HFFc6 (cell line): ENCODE measurements at regions not wholly inside any gene's neighbourhood (a gene's known extent, or its start where the extent isn't known, plus 50 kb on each side); places are given as distances from the start of the nearest gene placed in this dataset.
"Not testable (repeated sequence)": the region's sequence is repeated elsewhere in the genome, so short reads cannot be mapped to it uniquely, and the experiment has no call there.

Experiments
- DNase-seq: peaks from one replicate; pipeline ENCODE4 v3.0.0-alpha.2; 2018
- H3K27ac Mint-ChIP-seq: 2 replicates; pipeline ENCODE4 v1.8.0; 2020; ENCODE audit warnings: mild to moderate bottlenecking, mixed read lengths
- H3K27me3 Mint-ChIP-seq: 2 replicates; pipeline ENCODE4 v1.8.0; 2021; ENCODE audit warnings: mild to moderate bottlenecking, moderate library complexity, mixed read lengths; ENCODE audit not compliant: insufficient read depth
- H3K36me3 Mint-ChIP-seq: 2 replicates; pipeline ENCODE4 v1.8.0; 2021; ENCODE audit warnings: low read depth, mixed read lengths
- H3K4me1 Mint-ChIP-seq: 2 replicates; pipeline ENCODE4 v1.8.0; 2020; ENCODE audit warnings: low read depth, mixed read lengths
- H3K4me3 Mint-ChIP-seq: 2 replicates; pipeline ENCODE4 v1.8.0; 2020; ENCODE audit warnings: mild to moderate bottlenecking, moderate library complexity, mixed read lengths
- H3K9me3 Mint-ChIP-seq: 2 replicates; pipeline ENCODE4 v1.8.0; 2020; ENCODE audit warnings: mild to moderate bottlenecking, mixed read lengths
- CTCF ChIP-seq: fragments of 200-600 bp; sonication (generic); IDR thresholded peaks from 2 replicates; pipeline ENCODE4 v1.5.0; 2021; ENCODE audit warnings: antibody characterized with exemption, mild to moderate bottlenecking

- no peaks in the 10 kb centered on the region for H3K27me3 Mint-ChIP-seq
- no peak for TF ChIP-seq CTCF
- H3K9me3 Mint-ChIP-seq = peaks cover 40% of the 10 kb centered on the region
- H3K4me3 Mint-ChIP-seq = no peak overlapping the region
- no peak for DNase-seq
- H3K4me1 Mint-ChIP-seq = no peaks in the 10 kb centered on the region
- H3K27ac Mint-ChIP-seq = no peak overlapping the region
- H3K36me3 Mint-ChIP-seq = no peaks in the 10 kb centered on the region
Measured at GRCh38 chr5:106401561-106401960, 1269.2 kb downstream of the EFNA5 start.

- Mint-ChIP-seq H3K27ac (no peak overlapping the region), H3K27me3 (no peaks in the 10 kb centered on the region), H3K9me3 (peaks cover 41% of the 10 kb centered on the region), H3K36me3 (no peaks in the 10 kb centered on the region), H3K4me3 (no peak overlapping the region), H3K4me1 (no peaks in the 10 kb centered on the region)
- TF ChIP-seq CTCF = no peak
- no peak for DNase-seq
Measured at GRCh38 chr5:106399391-106399790, 1271.3 kb downstream of the EFNA5 start.

GRCh38 chr5:106397700-106398099, 1273.0 kb downstream of the EFNA5 start:
- H3K9me3 Mint-ChIP-seq = peaks cover 37% of the 10 kb centered on the region
- H3K4me3 Mint-ChIP-seq = no peak overlapping the region
- no peaks in the 10 kb centered on the region for H3K27me3 Mint-ChIP-seq
- no peak for TF ChIP-seq CTCF
- no peak for DNase-seq
- no peak overlapping the region for H3K27ac Mint-ChIP-seq
- no peaks in the 10 kb centered on the region for H3K36me3 Mint-ChIP-seq
- H3K4me1 Mint-ChIP-seq = no peaks in the 10 kb centered on the region

GRCh38 chr5:106393276-106393675, 1277.5 kb downstream of the EFNA5 start:
- Mint-ChIP-seq H3K4me1 (no peaks in the 10 kb centered on the region), H3K9me3 (peaks cover 26% of the 10 kb centered on the region), H3K36me3 (no peaks in the 10 kb centered on the region), H3K27me3 (no peaks in the 10 kb centered on the region), H3K4me3 (no peak overlapping the region), H3K27ac (no peak overlapping the region)
- no peak for DNase-seq
- TF ChIP-seq CTCF = no peak

- no peaks in the 10 kb centered on the region for H3K36me3 Mint-ChIP-seq
- H3K9me3 Mint-ChIP-seq = peaks cover 24% of the 10 kb centered on the region
- no peak overlapping the region for H3K27ac Mint-ChIP-seq
- DNase-seq = no peak
- H3K27me3 Mint-ChIP-seq = no peaks in the 10 kb centered on the region
- TF ChIP-seq CTCF = no peak
- H3K4me1 Mint-ChIP-seq = no peaks in the 10 kb centered on the region
- H3K4me3 Mint-ChIP-seq = no peak overlapping the region
Measured at GRCh38 chr5:106392766-106393165, 1278.0 kb downstream of the EFNA5 start.

GRCh38 chr5:106387767-106388166, 1283.0 kb downstream of the EFNA5 start:
- not testable (repeated sequence) for DNase-seq, H3K27ac Mint-ChIP-seq, H3K4me3 Mint-ChIP-seq, H3K27me3 Mint-ChIP-seq, H3K4me1 Mint-ChIP-seq, H3K36me3 Mint-ChIP-seq
- peaks cover 22% of the 10 kb centered on the region for H3K9me3 Mint-ChIP-seq
